ENCODE measurements at regions not wholly inside any gene's neighbourhood (a gene's known extent, or its start where the extent isn't known, plus 50 kb on each side); places are given as distances from the start of the nearest gene placed in this dataset.

DNA sequence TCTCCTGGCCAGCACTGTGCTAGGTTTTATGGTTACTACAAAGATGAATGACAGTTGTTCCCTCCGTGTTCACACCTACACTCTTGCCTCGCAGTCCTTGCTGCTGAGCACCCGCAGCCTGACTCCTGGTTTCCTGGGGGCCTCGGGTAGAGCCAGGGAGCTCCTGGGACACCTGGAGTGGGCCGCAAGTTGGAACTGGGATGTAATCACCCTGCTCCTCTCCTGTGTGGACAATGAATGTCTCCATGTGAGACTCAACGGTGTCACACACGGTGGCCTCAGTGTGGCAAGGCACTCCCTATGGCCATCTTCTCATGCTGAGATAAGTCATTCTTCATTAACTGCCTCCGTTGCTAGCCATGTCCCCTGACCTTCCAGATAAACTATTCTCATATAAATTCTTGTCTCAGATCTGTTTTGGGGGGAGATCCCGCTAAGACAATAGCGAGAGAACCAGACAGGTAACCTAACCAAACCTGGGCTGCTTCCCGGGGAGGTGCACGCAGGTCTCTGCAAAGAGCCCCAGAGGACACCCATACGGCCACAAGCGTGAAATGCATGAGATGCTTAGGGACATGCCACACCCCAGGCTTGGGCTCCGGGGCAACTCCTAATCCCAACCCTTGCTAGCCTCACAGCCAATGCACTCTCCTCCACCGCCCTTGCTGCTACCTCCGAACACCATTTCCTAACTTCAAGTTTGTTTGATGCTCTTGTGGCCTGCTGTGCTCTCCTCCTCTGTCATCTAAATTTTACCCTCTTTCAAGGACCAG, 87.2 kb upstream of the IRS2 start:
- Histone ChIP-seq H3K4me1 (peaks cover 10% of the 10 kb centered on the region), H3K27ac (no peak overlapping the region), H3K27me3 (no peaks in the 10 kb centered on the region), H3K36me3 (no peaks in the 10 kb centered on the region), H3K9me3 (replicated peaks) (no peaks in the 10 kb centered on the region), H3K4me3 (no peak overlapping the region)
- no peak for DNase-seq

DNA sequence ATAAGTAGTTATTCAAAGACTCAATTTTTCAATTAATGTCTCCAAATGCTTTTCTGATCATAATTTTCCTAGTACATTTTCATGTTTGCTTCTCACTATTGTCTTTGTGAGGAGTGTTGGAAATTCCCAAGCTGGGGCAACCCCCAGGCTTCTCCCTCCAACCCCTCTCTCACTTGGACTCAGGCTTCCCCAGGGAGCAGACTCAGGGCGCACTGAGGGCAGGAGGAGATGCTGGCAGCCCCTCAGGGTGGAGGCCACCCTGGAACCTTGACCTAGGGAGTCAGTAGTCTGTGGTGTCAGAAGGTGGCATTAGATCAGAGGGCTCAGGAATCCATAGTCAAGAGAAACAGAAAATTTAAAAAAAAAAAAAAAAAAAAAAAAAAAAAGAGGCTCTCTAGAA, 86.5 kb upstream of the IRS2 start:
- DNase-seq, result no peak
- no peaks in the 10 kb centered on the region for H3K27me3 ChIP-seq
- no peaks in the 10 kb centered on the region for H3K36me3 ChIP-seq
- H3K4me1 ChIP-seq, result peaks cover 10% of the 10 kb centered on the region
- H3K9me3 ChIP-seq (replicated peaks), result no peaks in the 10 kb centered on the region
- H3K4me3 ChIP-seq, result no peak overlapping the region
- no peak overlapping the region for H3K27ac ChIP-seq

DNA sequence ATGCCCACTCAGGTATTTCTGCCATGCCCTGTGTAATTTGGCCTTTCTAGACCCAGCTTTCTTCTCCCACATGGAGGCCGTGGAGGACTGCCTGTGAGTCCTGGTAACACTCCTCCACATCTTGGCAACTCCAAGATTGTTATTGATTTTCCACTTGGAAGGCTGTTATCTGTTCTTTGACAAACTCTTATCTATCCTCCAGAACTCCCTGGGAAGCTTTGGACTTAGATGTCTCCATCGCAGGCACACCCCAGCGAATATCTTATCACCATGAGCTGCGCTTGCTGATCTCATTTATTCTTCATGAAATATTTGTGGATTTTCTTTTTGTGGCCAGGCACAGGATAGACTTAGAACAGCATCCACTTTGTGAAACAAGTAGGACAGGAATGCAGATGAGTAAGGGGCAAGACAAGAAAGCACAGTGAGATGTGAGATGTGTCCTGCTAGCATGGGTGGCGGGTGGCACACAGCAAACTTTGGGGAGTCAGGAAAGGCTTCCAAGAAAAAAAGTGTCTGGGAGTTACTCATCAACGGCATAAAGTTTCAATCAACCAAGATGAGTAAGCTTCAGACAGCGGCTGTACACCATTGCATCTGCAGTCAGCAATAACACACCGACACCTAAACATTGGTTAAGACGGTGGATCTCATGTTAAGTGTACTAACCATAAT, 84.5 kb upstream of the IRS2 start:
- H3K9me3 ChIP-seq (replicated peaks), result no peaks in the 10 kb centered on the region
- H3K27me3 ChIP-seq, result no peaks in the 10 kb centered on the region
- no peak for DNase-seq
- peaks cover 10% of the 10 kb centered on the region for H3K4me1 ChIP-seq
- H3K36me3 ChIP-seq, result no peaks in the 10 kb centered on the region
- H3K27ac ChIP-seq, result no peak overlapping the region
- no peak overlapping the region for H3K4me3 ChIP-seq

DNA sequence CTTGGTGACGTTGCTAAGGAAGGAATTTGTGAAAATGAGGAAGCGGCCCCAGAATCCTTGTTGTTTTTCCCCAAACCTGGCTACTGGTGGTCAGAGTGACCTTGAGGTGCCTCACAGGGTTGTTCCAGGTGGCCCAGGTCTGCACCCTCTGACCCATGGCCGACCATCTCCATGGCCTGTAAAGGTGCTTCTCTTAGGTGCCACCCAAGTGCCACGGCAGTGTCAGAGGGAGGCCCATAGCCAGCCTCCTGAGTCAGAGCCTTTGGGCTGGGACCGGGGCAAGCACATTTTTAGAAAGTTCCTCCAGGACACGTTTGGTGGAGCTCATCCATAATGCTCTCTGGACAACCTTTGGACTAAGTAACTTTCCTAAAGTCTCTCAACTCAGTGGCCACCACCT, 83.9 kb upstream of the IRS2 start:
- H3K9me3 ChIP-seq (replicated peaks), result no peaks in the 10 kb centered on the region
- no peaks in the 10 kb centered on the region for H3K27me3 ChIP-seq
- H3K36me3 ChIP-seq, result no peaks in the 10 kb centered on the region
- H3K4me3 ChIP-seq, result peak overlapping the region; percentile 53
- peak overlapping the region; percentile 48 for H3K27ac ChIP-seq
- DNase-seq, result no peak
- H3K4me1 ChIP-seq, result peaks cover 10% of the 10 kb centered on the region

DNA sequence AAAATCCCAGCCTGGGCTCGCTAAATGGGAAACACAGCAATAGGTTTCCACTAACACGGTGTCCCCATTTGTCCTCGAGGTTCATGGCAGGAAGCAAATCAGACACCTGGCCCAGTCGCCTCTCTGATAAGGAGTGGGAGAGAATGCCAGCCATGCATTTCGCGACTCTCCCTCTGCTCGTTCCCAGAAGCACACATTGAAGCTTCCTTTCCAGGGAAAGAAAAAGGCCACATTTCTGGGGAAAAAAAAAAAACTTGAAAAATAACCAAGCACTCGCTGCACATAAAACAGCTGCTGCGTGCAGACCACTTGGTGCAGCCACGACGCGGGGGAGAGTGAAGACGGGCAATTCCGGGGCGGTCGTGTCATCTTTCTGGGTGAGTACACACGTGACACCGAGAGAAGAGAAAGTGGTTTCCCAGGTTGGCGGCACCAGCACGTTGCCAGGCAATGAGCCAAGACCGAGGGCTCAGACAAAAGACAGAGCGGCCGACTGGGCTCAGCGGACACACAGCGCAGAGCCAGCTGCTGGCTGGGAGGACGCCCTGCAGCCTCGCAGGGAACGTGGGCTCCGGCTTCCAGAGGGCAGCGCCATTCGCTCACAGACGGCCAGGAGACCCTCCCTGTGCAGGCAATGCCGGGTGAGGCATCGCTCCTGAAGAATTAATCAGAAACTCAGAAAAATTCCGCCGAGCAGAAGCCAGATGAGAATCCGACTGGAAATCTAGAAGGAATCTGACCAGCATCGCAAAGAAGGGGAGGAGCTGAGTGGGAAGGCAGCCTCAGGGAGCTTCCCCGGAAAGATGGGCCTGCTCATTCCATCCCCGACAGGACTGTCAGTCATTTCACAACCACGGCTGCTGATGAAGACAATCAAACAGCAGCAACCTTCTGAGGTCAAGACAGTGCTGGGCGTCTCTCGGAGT, 83.2 kb upstream of the IRS2 start:
- peak overlapping the region; percentile 53 for H3K4me3 ChIP-seq
- H3K36me3 ChIP-seq, result no peaks in the 10 kb centered on the region
- H3K27ac ChIP-seq, result peak overlapping the region; percentile 48
- DNase-seq, result peak; percentile 83 to 89
- no peaks in the 10 kb centered on the region for H3K9me3 ChIP-seq (replicated peaks)
- no peaks in the 10 kb centered on the region for H3K27me3 ChIP-seq
- peaks cover 10% of the 10 kb centered on the region for H3K4me1 ChIP-seq

DNA sequence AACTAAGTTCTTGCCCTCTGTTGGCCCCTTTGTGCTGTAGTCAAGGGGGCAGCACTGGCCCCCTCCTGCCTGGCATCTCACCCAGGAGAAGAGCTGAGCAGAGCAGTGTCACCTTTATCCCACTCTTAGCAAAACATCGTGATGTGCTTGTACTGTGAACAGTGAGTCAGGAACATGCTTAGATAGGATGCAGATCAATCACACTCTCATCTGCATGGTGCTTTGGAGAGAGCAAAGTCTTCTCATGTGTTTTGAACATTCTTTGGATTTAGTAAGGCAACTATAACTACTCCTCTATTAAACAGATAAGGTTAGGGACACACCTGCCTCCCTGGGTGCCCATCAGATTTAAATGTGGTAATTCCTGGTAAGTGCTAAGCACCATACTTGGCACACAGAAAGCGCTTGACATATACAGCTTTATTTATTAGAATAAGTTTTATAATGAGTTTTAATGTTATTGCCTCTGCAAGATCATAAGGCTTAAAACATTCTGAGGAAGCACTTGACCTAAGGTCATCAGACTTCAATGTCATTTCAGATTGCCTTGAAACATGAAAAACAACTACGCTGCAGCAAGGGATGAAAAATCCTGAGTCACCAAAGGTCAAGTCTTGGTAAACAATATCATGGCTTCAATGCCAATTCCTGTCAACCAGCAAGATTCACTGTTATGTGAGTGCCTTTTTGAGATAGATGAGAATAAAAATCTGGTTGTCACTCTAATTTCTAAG, 82.4 kb upstream of the IRS2 start:
- Histone ChIP-seq H3K27me3 (no peaks in the 10 kb centered on the region), H3K4me1 (peaks cover 10% of the 10 kb centered on the region), H3K27ac (peak overlapping the region; percentile 48; the same call in 1 of the 2 replicates), H3K4me3 (peak overlapping the region; percentile 53), H3K9me3 (replicated peaks) (no peaks in the 10 kb centered on the region), H3K36me3 (no peaks in the 10 kb centered on the region)
- DNase-seq, result no peak

DNA sequence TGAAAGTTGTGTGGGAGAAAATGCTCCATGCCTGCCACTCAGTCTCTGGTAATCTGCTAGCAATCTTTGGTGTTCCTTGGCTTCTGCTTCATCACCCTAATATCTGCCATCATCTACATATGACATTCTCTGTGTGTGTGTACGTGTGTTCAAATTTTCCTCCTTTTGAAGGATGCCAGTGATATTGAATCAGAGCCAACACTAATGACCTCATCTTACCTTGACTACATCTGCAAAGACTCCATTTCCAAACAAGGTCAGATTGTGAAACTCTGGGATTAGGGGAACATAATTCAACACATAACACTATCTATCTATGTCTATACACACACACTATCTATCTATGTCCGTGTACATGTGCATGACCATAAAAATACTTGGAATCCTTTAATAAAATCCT, 81.4 kb upstream of the IRS2 start:
- Histone ChIP-seq H3K4me3 (no peak overlapping the region), H3K4me1 (peaks cover 10% of the 10 kb centered on the region), H3K36me3 (no peaks in the 10 kb centered on the region), H3K27me3 (no peaks in the 10 kb centered on the region), H3K9me3 (replicated peaks) (no peaks in the 10 kb centered on the region), H3K27ac (no peak overlapping the region)
- no peak for DNase-seq

DNA sequence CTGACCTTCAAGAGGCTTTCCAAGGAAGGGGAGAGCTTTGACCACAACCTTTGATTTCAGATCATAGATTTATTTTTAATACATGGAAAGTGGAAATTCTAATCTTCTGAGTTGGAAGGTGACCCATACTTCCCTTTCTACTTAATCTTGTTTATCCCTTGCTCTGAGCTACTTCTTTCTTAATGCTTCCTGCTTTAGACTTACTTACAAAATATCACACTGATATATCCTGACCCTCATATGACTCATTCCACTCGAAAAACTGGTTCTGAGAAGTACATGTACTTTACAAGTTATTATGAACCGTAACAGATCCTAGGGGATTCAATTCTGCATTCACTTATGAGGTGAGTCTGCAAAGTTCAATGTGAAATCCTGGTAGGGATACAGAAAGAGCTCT, 76.2 kb upstream of the IRS2 start:
- no peak for DNase-seq
- H3K27me3 ChIP-seq, result no peaks in the 10 kb centered on the region

DNA sequence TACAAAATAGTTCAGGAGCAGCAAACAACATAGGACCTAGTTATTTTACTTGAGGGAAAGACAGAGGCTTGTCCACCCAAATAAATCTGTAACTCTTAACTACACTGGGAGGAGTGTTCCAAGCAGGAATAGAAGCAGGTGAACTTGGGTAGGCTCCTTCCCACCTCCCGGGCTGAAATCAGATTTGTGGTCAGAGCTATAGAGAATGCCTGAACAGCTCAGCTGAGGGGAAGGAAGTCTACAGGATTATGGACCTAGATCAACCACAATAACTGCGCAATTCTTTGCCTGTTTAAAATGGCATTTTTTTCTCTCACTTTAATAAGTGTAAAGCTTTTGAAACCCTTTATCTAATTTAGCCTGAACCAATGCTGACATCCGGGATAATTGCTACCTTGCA, 73.5 kb upstream of the IRS2 start:
- Histone ChIP-seq H3K36me3 (no peaks in the 10 kb centered on the region), H3K4me1 (peaks cover 4% of the 10 kb centered on the region; the same call in 1 of the 2 replicates), H3K9me3 (replicated peaks) (no peaks in the 10 kb centered on the region), H3K27me3 (no peaks in the 10 kb centered on the region), H3K4me3 (no peak overlapping the region), H3K27ac (no peak overlapping the region; the same call in 1 of the 2 replicates)
- DNase-seq, result peak in 1 of 2 experiments; percentile 37

More for the DNA sequence above, 76.2 kb upstream of the IRS2 start:
- no peak overlapping the region for H3K27ac ChIP-seq
- peaks cover 4% of the 10 kb centered on the region; the same call in 1 of the 2 replicates for H3K4me1 ChIP-seq
- H3K4me3 ChIP-seq, result no peak overlapping the region
- no peaks in the 10 kb centered on the region for H3K36me3 ChIP-seq
- H3K9me3 ChIP-seq (replicated peaks), result no peaks in the 10 kb centered on the region

DNA sequence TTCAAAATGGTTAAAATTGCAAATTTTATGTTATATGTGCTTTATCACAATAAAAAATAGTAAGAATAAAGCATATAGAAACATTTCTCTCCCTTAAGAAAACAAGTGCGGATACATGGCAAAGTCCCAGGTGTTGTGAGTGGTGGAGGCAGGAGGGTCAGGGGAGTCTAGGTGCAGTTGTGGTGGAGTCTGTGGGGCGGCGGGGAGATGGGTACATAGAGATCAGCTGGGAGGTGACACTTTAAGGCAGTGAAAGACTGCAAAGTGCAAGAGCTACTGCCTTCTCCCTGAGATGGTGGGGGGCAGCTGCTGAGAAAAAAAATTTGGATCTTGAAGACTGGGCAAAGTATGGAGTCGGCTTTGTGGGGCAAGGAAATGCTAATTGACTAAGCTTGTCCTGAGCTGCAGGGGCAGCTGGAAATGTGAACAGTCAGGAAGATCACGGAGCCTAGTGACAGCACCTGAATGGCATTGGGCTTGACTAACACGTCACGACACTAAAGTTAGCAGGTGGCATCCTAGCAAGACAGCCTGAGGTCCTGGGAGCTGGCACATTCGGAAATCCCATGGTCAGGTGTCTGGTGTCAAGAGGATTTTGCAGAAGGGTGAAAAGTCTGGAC, 72.9 kb upstream of the IRS2 start:
- peak; percentile 23 to 30 for DNase-seq

DNA sequence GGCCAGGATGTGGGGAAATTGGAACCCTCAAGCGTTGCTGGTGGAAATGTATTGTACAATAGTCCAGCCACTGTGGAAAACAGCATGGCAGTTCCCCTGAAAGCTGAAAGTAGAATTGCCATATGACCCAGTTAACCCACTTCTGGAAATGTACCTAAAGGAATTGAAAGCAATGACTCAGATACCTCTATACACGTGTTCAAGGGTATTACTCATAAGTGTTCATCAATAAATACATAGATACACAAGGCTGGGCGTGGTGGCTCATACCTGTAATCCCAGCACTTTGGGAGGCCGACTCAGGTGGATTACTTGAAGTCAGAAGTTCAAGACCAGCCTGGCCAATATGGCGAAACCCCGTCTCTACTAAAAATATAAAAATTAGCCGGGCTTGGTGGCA, 71.9 kb upstream of the IRS2 start:
- Histone ChIP-seq H3K9me3 (replicated peaks) (no peaks in the 10 kb centered on the region), H3K36me3 (no peaks in the 10 kb centered on the region), H3K27me3 (no peaks in the 10 kb centered on the region), H3K4me1 (peaks cover 4% of the 10 kb centered on the region; the same call in 1 of the 2 replicates), H3K27ac (no peak overlapping the region), H3K4me3 (no peak overlapping the region)
- DNase-seq, result no peak

More for the DNA sequence above, 72.9 kb upstream of the IRS2 start:
- Histone ChIP-seq H3K27ac (no peak overlapping the region; the same call in 1 of the 2 replicates), H3K4me1 (peaks cover 4% of the 10 kb centered on the region; the same call in 1 of the 2 replicates), H3K27me3 (no peaks in the 10 kb centered on the region), H3K9me3 (replicated peaks) (no peaks in the 10 kb centered on the region), H3K36me3 (no peaks in the 10 kb centered on the region), H3K4me3 (no peak overlapping the region)

DNA sequence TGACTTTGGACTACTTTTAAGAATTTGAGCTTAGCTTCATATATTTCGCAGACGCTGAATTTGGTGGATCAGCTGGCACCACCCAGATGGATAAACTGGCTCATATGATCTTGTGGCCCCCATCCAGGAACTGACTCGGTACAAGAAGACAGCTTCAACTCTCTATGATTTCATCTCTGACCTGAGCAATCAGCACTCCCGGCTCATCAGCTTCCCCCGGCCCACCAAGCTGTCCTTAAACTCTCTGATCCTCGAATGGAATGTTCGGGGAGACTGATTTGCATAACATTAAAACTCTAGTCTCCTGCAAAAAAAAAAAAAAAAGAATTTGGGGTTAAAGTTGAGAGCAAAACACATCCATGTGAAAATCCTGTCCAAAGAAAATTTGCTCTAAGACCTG, 71.4 kb upstream of the IRS2 start:
- Histone ChIP-seq H3K4me3 (no peak overlapping the region), H3K27me3 (no peaks in the 10 kb centered on the region), H3K36me3 (no peaks in the 10 kb centered on the region), H3K4me1 (peaks cover 4% of the 10 kb centered on the region; the same call in 1 of the 2 replicates), H3K9me3 (replicated peaks) (no peaks in the 10 kb centered on the region), H3K27ac (no peak overlapping the region)
- DNase-seq, result no peak

DNA sequence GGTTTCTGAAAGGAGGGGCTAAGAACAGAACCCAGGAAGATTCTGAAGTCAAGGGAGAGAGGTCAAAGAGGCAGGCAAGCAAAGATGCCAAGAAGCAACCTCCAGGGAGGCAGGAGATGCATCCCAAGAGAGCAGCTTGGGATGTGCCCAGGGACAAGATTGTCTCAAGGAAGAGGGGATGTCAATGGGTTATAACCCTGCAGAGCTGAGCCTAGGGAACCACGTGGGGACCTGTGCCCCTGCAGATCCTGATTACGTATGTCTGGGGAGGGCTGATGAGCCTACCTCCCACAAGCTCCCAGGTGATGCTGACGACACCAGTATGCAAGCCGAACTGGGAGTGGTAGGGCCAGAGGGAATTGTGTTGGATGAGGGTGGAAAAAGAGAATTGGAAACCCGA, 70.9 kb upstream of the IRS2 start:
- Histone ChIP-seq H3K36me3 (no peaks in the 10 kb centered on the region), H3K9me3 (replicated peaks) (no peaks in the 10 kb centered on the region), H3K4me3 (no peak overlapping the region), H3K27ac (no peak overlapping the region), H3K4me1 (peaks cover 4% of the 10 kb centered on the region; the same call in 1 of the 2 replicates), H3K27me3 (no peaks in the 10 kb centered on the region)
- DNase-seq, result no peak

DNA sequence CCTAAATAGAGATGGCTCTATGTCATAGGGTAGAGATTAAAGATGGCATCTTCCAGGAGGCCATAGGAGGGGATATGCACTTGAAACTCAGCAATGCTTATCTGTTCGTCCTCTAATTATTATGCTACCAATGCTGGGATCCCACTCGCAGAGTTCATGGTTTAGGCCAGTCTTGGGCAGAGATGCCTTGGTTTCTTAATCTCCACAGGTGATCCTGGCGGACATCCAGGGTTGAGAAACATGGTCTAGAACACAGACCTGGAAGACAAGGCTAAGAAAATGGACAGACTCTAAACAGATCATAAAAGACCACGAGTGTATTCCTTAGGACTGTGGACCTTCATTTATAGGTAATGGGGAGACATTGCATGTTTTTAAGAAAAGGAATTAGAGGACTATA, 70.0 kb upstream of the IRS2 start:
- Histone ChIP-seq H3K4me3 (no peak overlapping the region), H3K27me3 (no peaks in the 10 kb centered on the region), H3K36me3 (no peaks in the 10 kb centered on the region), H3K4me1 (peaks cover 4% of the 10 kb centered on the region; the same call in 1 of the 2 replicates), H3K27ac (no peak overlapping the region), H3K9me3 (replicated peaks) (no peaks in the 10 kb centered on the region)
- DNase-seq, result no peak
